ENCODE measurements at regions not wholly inside any gene's neighbourhood (a gene's known extent, or its start where the extent isn't known, plus 50 kb on each side); places are given as distances from the start of the nearest gene placed in this dataset.

- POLR2A ChIA-PET, result no interaction called here
- Histone ChIP-seq H3K4me1 (ENCODE audit: control insufficient read depth, insufficient read depth, low read length) (no peaks in the 10 kb centered on the region), H3K36me3 (ENCODE audit: control insufficient read depth in 2 of 2, insufficient read depth in 2 of 2, low read length in 1 of 2) (no peaks in the 10 kb centered on the region), H2AFZ (ENCODE audit: control insufficient read depth, low read depth, low read length) (no peak overlapping the region), H3K27ac (ENCODE audit: control insufficient read depth, insufficient read depth) (no peak overlapping the region), H3K4me2 (ENCODE audit: control insufficient read depth, insufficient read depth) (no peak overlapping the region), H3K79me2 (ENCODE audit: control insufficient read depth, insufficient read depth, low read length) (no peaks in the 10 kb centered on the region), H3K4me3 (no peak overlapping the region), H3K27me3 (replicated peaks in 1 of 2; ENCODE audit: control insufficient read depth in 2 of 2, insufficient read depth in 2 of 2, low read length in 1 of 2) (no peaks in the 10 kb centered on the region), H3K9ac (ENCODE audit: control insufficient read depth, insufficient read depth, low read length) (no peak overlapping the region), H4K20me1 (ENCODE audit: control insufficient read depth, insufficient read depth) (no peaks in the 10 kb centered on the region), H3K9me3 (replicated peaks; ENCODE audit: control insufficient read depth, insufficient read depth, low read length) (no peaks in the 10 kb centered on the region)
- CTCF ChIA-PET, result no interaction called here
- BruUV-seq (replicated peaks), result no TSS peak
- in situ Hi-C loops (cut with MboI), result no loop called here
- WGBS (ENCODE audit: insufficient coverage, insufficient replicate concordance, low lambda C conversion rate, missing lambda C conversion rate), result 50% methylated on average over 2 of the region's 2 CpGs
- DNase-seq (ENCODE audit: low read depth, low spot score), result no peak
- SMC1A ChIA-PET (ENCODE audit: uncharacterized antibody, unreplicated experiment), result no interaction called here
- intact Hi-C loops (cut with micrococcal nuclease; ENCODE audit: unreplicated experiment), result no loop called here
- RAD21 ChIA-PET (ENCODE audit: unreplicated experiment), result no interaction called here
- FAIRE-seq, result no peak
- no peak for ATAC-seq
- TF ChIP-seq CREM (IDR thresholded peaks at IDR 0.05; ENCODE audit: low read depth), result no peak
- TF ChIP-seq MEF2B (IDR thresholded peaks at IDR 0.05; ENCODE audit: partially characterized antibody, poor library complexity, severe bottlenecking), result no peak
- TF ChIP-seq FOXK2 (IDR thresholded peaks at IDR 0.05), result no peak
- TF ChIP-seq SIX5 (IDR thresholded peaks at IDR 0.05; ENCODE audit: low read depth, low read length, severe bottlenecking), result no peak
- TF ChIP-seq HCFC1 (IDR thresholded peaks at IDR 0.05; ENCODE audit: low read length), result no peak
- no peak for TF ChIP-seq KAT2A (conservative IDR thresholded peaks at IDR 0.05; ENCODE audit: control insufficient read depth, low read depth, low read length)
- no peak for TF ChIP-seq CEBPZ (IDR thresholded peaks at IDR 0.05; ENCODE audit: low read depth, low read length)
- no peak for TF ChIP-seq WRNIP1 (IDR thresholded peaks at IDR 0.05; ENCODE audit: borderline replicate concordance, low read depth, low read length)
- TF ChIP-seq ZBTB4 (CRISPR knock-in tag; IDR thresholded peaks at IDR 0.05), result no peak
- TF ChIP-seq CHD4 (IDR thresholded peaks at IDR 0.05), result no peak
- TF ChIP-seq TCF3 (IDR thresholded peaks at IDR 0.05; ENCODE audit: borderline replicate concordance, insufficient read depth, low read depth, low read length), result no peak
- TF ChIP-seq CHD2 (IDR thresholded peaks at IDR 0.05; ENCODE audit: borderline replicate concordance, low read depth, low read length), result no peak
- no peak for TF ChIP-seq PKNOX1 (IDR thresholded peaks at IDR 0.05)
- TF ChIP-seq ZNF592 (IDR thresholded peaks at IDR 0.05), result no peak
- no peak for TF ChIP-seq POLR2A (IDR thresholded peaks at IDR 0.05; ENCODE audit: low read depth, low read length)
Measured at GRCh38 chr18:72973841-72974240, 106.1 kb upstream of the NETO1 start.
